HL-60 (cell line): ENCODE measurements at regions not wholly inside any gene's neighbourhood (a gene's known extent, or its start where the extent isn't known, plus 50 kb on each side); places are given as distances from the start of the nearest gene placed in this dataset.

Experiments used
- DNase-seq, 2 experiments: peaks; one replicate each; pipeline ENCODE4 v3.0.0-alpha.2; 2010 to 2020; ENCODE audit warnings: low read depth in 1 of 2, low spot score in 1 of 2
- H3K27ac ChIP-seq: fragments of 250-450 bp; sonication (Bioruptor Pico); replicated peaks from 2 replicates; pipeline ENCODE4 v1.5.1; 2020; ENCODE audit warnings: mild to moderate bottlenecking, moderate library complexity
- H3K27me3 ChIP-seq: fragments of 250-450 bp; sonication (Bioruptor Pico); 2 replicates; pipeline ENCODE4 v1.5.1; 2021; ENCODE audit warnings: mild to moderate bottlenecking, moderate library complexity; ENCODE audit not compliant: insufficient read depth, poor library complexity, severe bottlenecking
- H3K4me3 ChIP-seq: replicated peaks from 2 replicates; pipeline ENCODE4 v1.5.1; 2011; ENCODE audit warnings: mild to moderate bottlenecking, control low read depth, low read length; ENCODE audit not compliant: insufficient read depth
- GABPA ChIP-seq: IDR thresholded peaks from 2 replicates; pipeline ENCODE4 v1.6.1; 2012; ENCODE audit warnings: low read depth
- POLR2AphosphoS5 ChIP-seq: IDR thresholded peaks from 2 replicates; pipeline ENCODE4 v1.6.1; 2012; ENCODE audit warnings: low read depth
- REST ChIP-seq: IDR thresholded peaks from 2 replicates; pipeline ENCODE4 v1.6.1; 2012; ENCODE audit warnings: low read depth; ENCODE audit not compliant: insufficient replicate concordance
- SPI1 ChIP-seq: IDR thresholded peaks from 2 replicates; pipeline ENCODE4 v1.6.1; 2012; ENCODE audit warnings: low read depth, mild to moderate bottlenecking, borderline replicate concordance
- TF ChIP-seq, protein P1 (sequence below): IDR thresholded peaks from one replicate; pipeline ENCODE4 v1.5.1; 2011; ENCODE audit warnings: low read length, control low read depth, inconsistent platforms; ENCODE audit not compliant: insufficient read depth

DNA sequence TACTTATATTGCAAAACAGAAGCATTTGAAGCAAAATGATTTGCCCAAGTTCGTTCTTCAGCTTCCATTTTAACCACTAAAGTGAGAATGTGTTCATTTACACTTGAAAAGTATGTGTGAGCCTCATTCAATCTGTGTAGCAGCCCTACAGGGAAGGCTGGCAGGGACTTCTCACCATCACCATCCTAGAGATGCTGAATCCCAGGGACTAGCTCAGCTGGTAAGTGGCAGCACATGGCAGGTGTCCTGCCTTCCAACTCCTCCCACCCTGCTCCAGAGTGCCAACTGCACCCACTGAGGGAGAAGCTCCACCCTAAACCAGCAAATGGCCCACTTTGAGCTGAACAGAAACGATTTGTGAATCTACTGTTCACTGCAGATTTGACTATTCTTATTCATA is 91.5 kb downstream of the EN1 start:
- TF ChIP-seq, protein P1, sequence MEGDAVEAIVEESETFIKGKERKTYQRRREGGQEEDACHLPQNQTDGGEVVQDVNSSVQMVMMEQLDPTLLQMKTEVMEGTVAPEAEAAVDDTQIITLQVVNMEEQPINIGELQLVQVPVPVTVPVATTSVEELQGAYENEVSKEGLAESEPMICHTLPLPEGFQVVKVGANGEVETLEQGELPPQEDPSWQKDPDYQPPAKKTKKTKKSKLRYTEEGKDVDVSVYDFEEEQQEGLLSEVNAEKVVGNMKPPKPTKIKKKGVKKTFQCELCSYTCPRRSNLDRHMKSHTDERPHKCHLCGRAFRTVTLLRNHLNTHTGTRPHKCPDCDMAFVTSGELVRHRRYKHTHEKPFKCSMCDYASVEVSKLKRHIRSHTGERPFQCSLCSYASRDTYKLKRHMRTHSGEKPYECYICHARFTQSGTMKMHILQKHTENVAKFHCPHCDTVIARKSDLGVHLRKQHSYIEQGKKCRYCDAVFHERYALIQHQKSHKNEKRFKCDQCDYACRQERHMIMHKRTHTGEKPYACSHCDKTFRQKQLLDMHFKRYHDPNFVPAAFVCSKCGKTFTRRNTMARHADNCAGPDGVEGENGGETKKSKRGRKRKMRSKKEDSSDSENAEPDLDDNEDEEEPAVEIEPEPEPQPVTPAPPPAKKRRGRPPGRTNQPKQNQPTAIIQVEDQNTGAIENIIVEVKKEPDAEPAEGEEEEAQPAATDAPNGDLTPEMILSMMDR = no peak
- TF ChIP-seq REST (no peak), POLR2AphosphoS5 (no peak)
- Histone ChIP-seq H3K4me3 (no peak overlapping the region), H3K27ac (no peak overlapping the region), H3K27me3 (peaks cover 5% of the 10 kb centered on the region)
- no peak for DNase-seq

GRCh38 chr2:118755384-118755783 is 92.1 kb downstream of the EN1 start:
- Histone ChIP-seq H3K4me3 (no peak overlapping the region), H3K27me3 (peaks cover 5% of the 10 kb centered on the region), H3K27ac (no peak overlapping the region)
- DNase-seq = no peak
- no peak for TF ChIP-seq POLR2AphosphoS5
- no peak for TF ChIP-seq REST
- no peak for TF ChIP-seq GABPA
- TF ChIP-seq, protein P1 = no peak
- no peak for TF ChIP-seq SPI1

- no peak for DNase-seq
- Histone ChIP-seq H3K27ac (no peak overlapping the region), H3K4me3 (no peak overlapping the region), H3K27me3 (no peaks in the 10 kb centered on the region)
- TF ChIP-seq SPI1 (no peak), GABPA (no peak), POLR2AphosphoS5 (no peak), REST (no peak)
- TF ChIP-seq, protein P1 = no peak
Observed at GRCh38 chr2:118752762-118753429, 94.6 kb downstream of the EN1 start.
